HepG2 (cell line): ENCODE measurements at regions not wholly inside any gene's neighbourhood (a gene's known extent, or its start where the extent isn't known, plus 50 kb on each side); places are given as distances from the start of the nearest gene placed in this dataset.

Experiments used
- KDM5B ChIP-seq: sonication (generic); formaldehyde crosslinking; IDR thresholded peaks from 2 replicates; pipeline ENCODE4 v1.4.0; 2020; ENCODE audit warnings: missing genetic modification reagents, mild to moderate bottlenecking, borderline replicate concordance
- ZNF256 ChIP-seq: sonication (generic); formaldehyde crosslinking; conservative IDR thresholded peaks from 2 replicates; pipeline ENCODE4 v1.4.0; 2020; ENCODE audit warnings: missing genetic modification reagents
- TF ChIP-seq, protein P1 (sequence below), 2 experiments: IDR thresholded peaks; 2 replicates each; pipeline ENCODE4 v1.6.1; 2011 to 2012; ENCODE audit warnings: low read length in 2 of 2, borderline replicate concordance in 1 of 2, low read depth in 1 of 2, mild to moderate bottlenecking in 1 of 2, moderate library complexity in 1 of 2

DNA sequence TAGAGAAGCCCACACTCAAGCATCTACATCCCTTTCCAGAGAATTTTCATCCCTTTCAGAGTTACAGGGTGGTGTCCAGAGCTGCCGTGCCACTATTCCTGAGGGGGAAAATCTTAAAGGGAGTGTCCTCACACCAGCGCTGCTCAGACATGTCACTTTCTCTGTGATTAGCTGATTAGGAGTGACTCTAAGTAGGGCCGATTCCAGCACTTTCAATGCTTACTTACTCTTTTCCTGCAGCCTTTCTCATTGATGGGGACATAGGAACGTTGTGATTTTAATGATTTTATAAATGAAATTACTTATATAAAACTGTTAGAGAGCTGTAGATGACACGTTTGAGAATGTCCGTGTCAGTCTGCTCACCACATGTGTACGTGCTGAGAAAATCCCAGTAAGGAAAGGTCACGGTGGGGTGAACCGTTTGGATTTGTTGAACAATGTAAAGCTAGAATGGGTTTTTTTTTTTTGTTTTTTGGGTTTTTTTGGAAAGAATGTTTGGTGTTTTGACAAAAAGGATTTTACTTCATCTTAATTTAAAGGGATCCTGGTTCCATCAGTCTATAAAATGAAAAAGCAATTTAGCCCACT is 56.6 kb upstream of the SPATA13 start:
- TF ChIP-seq ZNF256 (CRISPR knock-in tag) (no peak), KDM5B (no peak)
- TF ChIP-seq, protein P1, sequence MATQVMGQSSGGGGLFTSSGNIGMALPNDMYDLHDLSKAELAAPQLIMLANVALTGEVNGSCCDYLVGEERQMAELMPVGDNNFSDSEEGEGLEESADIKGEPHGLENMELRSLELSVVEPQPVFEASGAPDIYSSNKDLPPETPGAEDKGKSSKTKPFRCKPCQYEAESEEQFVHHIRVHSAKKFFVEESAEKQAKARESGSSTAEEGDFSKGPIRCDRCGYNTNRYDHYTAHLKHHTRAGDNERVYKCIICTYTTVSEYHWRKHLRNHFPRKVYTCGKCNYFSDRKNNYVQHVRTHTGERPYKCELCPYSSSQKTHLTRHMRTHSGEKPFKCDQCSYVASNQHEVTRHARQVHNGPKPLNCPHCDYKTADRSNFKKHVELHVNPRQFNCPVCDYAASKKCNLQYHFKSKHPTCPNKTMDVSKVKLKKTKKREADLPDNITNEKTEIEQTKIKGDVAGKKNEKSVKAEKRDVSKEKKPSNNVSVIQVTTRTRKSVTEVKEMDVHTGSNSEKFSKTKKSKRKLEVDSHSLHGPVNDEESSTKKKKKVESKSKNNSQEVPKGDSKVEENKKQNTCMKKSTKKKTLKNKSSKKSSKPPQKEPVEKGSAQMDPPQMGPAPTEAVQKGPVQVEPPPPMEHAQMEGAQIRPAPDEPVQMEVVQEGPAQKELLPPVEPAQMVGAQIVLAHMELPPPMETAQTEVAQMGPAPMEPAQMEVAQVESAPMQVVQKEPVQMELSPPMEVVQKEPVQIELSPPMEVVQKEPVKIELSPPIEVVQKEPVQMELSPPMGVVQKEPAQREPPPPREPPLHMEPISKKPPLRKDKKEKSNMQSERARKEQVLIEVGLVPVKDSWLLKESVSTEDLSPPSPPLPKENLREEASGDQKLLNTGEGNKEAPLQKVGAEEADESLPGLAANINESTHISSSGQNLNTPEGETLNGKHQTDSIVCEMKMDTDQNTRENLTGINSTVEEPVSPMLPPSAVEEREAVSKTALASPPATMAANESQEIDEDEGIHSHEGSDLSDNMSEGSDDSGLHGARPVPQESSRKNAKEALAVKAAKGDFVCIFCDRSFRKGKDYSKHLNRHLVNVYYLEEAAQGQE (IDR thresholded peaks at IDR 0.05; ENCODE audit: borderline replicate concordance in 1 of 2, low read depth in 1 of 2, low read length in 2 of 2) = no peak
